ENCODE measurements at regions not wholly inside any gene's neighbourhood (a gene's known extent, or its start where the extent isn't known, plus 50 kb on each side); places are given as distances from the start of the nearest gene placed in this dataset.

- TF ChIP-seq ZNF114 (tag by site-specific recombination; IDR thresholded peaks at IDR 0.05) = no peak
- TF ChIP-seq ZNF391 (tag by site-specific recombination; IDR thresholded peaks at IDR 0.05; ENCODE audit: borderline replicate concordance, low read depth) = no peak
- TF ChIP-seq, protein P1, sequence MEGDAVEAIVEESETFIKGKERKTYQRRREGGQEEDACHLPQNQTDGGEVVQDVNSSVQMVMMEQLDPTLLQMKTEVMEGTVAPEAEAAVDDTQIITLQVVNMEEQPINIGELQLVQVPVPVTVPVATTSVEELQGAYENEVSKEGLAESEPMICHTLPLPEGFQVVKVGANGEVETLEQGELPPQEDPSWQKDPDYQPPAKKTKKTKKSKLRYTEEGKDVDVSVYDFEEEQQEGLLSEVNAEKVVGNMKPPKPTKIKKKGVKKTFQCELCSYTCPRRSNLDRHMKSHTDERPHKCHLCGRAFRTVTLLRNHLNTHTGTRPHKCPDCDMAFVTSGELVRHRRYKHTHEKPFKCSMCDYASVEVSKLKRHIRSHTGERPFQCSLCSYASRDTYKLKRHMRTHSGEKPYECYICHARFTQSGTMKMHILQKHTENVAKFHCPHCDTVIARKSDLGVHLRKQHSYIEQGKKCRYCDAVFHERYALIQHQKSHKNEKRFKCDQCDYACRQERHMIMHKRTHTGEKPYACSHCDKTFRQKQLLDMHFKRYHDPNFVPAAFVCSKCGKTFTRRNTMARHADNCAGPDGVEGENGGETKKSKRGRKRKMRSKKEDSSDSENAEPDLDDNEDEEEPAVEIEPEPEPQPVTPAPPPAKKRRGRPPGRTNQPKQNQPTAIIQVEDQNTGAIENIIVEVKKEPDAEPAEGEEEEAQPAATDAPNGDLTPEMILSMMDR (tag by site-specific recombination; IDR thresholded peaks at IDR 0.05) = no peak
- TF ChIP-seq, protein P2, sequence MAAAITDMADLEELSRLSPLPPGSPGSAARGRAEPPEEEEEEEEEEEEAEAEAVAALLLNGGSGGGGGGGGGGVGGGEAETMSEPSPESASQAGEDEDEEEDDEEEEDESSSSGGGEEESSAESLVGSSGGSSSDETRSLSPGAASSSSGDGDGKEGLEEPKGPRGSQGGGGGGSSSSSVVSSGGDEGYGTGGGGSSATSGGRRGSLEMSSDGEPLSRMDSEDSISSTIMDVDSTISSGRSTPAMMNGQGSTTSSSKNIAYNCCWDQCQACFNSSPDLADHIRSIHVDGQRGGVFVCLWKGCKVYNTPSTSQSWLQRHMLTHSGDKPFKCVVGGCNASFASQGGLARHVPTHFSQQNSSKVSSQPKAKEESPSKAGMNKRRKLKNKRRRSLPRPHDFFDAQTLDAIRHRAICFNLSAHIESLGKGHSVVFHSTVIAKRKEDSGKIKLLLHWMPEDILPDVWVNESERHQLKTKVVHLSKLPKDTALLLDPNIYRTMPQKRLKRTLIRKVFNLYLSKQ (tag by site-specific recombination; IDR thresholded peaks at IDR 0.05; ENCODE audit: borderline replicate concordance) = no peak
- TF ChIP-seq ZNF16 (tag by site-specific recombination; IDR thresholded peaks at IDR 0.05; ENCODE audit: low read depth) = no peak
- TF ChIP-seq ZNF549 (tag by site-specific recombination; IDR thresholded peaks at IDR 0.05) = no peak
- no peak for TF ChIP-seq ZNF621 (tag by site-specific recombination; IDR thresholded peaks at IDR 0.05)
- TF ChIP-seq ZNF843 (tag by site-specific recombination; IDR thresholded peaks at IDR 0.05) = no peak
- no peak for TF ChIP-seq ZNF24 (tag by site-specific recombination; IDR thresholded peaks at IDR 0.05)
- no peak for TF ChIP-seq ZNF747 (tag by site-specific recombination; IDR thresholded peaks at IDR 0.05)
- no peak for TF ChIP-seq SETDB1 (IDR thresholded peaks at IDR 0.05; ENCODE audit: insufficient read length, low read length)
- TF ChIP-seq BCL6B (tag by site-specific recombination; IDR thresholded peaks at IDR 0.05) = no peak
Measured at GRCh38 chr6:963456-963855, 270.5 kb upstream of the EXOC2 start.
